Progenitor cell of endocrine pancreas (in vitro differentiated cells): ENCODE measurements at regions not wholly inside any gene's neighbourhood (a gene's known extent, or its start where the extent isn't known, plus 50 kb on each side); places are given as distances from the start of the nearest gene placed in this dataset.

Experiments used
- DNase-seq: peaks from one replicate; pipeline ENCODE4 v3.0.0; 2021; ENCODE audit warnings: low spot score; ENCODE audit not compliant: unreplicated experiment
- H3K27ac Mint-ChIP-seq: 2 replicates; pipeline ENCODE4 v1.8.0; 2021; ENCODE audit warnings: mild to moderate bottlenecking, moderate library complexity, mixed read lengths
- H3K27me3 Mint-ChIP-seq: 2 replicates; pipeline ENCODE4 v1.8.0; 2021; ENCODE audit warnings: mixed read lengths
- H3K36me3 Mint-ChIP-seq: 2 replicates; pipeline ENCODE4 v1.8.0; 2022; ENCODE audit warnings: mixed read lengths; ENCODE audit not compliant: insufficient read depth
- H3K4me1 Mint-ChIP-seq: 2 replicates; pipeline ENCODE4 v1.8.0; 2021; ENCODE audit warnings: low read depth, mixed read lengths
- H3K4me3 Mint-ChIP-seq: 2 replicates; pipeline ENCODE4 v1.8.0; 2021; ENCODE audit warnings: low read depth, mild to moderate bottlenecking, moderate library complexity, mixed read lengths
- H3K9me3 Mint-ChIP-seq: 2 replicates; pipeline ENCODE4 v1.8.0; 2021; ENCODE audit warnings: low read depth, mixed read lengths
- TF ChIP-seq, protein P1 (sequence below): fragments of 200-600 bp; sonication (generic); IDR thresholded peaks from one replicate; pipeline ENCODE4 v1.5.0; 2021; ENCODE audit warnings: antibody characterized with exemption, mild to moderate bottlenecking; ENCODE audit not compliant: unreplicated experiment

DNA sequence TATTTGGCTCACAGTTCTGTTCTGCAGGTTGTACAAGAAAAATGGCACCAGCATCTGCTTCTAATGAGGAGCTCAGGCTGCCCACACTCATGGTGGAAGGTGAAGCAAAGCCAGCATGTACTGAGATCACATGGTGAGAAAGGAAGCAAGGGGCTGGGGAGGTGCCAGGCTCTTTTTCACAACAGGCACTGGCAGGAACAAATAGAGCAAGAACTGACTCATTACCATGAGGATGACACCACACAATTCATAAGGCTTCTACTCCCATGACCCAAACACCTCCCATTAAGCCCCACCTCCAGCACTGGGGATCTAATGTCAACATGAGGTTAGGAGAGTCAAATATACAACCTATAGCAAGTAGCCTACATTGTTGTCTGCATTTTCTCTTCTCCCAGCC, 522.6 kb downstream of the RFC3 start:
- no peaks in the 10 kb centered on the region for H3K36me3 Mint-ChIP-seq
- no peaks in the 10 kb centered on the region for H3K9me3 Mint-ChIP-seq
- TF ChIP-seq, protein P1, sequence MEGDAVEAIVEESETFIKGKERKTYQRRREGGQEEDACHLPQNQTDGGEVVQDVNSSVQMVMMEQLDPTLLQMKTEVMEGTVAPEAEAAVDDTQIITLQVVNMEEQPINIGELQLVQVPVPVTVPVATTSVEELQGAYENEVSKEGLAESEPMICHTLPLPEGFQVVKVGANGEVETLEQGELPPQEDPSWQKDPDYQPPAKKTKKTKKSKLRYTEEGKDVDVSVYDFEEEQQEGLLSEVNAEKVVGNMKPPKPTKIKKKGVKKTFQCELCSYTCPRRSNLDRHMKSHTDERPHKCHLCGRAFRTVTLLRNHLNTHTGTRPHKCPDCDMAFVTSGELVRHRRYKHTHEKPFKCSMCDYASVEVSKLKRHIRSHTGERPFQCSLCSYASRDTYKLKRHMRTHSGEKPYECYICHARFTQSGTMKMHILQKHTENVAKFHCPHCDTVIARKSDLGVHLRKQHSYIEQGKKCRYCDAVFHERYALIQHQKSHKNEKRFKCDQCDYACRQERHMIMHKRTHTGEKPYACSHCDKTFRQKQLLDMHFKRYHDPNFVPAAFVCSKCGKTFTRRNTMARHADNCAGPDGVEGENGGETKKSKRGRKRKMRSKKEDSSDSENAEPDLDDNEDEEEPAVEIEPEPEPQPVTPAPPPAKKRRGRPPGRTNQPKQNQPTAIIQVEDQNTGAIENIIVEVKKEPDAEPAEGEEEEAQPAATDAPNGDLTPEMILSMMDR, result no peak
- H3K4me3 Mint-ChIP-seq, result no peak overlapping the region
- peaks cover 14% of the 10 kb centered on the region for H3K4me1 Mint-ChIP-seq
- DNase-seq, result no peak
- peaks cover 5% of the 10 kb centered on the region for H3K27me3 Mint-ChIP-seq
- H3K27ac Mint-ChIP-seq, result no peak overlapping the region

DNA sequence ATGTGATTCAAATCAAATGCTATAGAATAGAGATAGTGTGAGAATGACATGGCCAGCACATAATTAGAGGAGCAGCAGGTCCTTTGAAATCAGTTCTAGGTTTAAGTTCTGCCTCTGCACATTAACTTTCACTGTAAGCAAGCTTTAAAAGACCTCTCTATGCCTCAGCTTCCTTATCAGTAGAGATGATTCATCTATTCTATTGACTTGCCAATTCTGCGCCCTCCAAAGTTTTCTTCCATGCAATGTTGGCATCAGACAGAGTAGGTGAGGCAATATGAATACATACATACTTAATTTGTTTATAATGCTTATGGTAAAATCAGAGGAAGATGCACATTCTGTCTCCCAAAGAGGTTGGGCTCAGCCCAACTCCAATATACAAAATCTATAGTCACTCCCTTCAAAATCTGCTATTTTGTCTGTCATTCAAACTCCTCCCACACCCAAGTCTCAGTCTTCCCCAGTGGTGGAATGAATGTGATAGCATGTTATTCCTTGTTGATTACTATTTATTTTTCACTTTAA, 525.5 kb downstream of the RFC3 start:
- DNase-seq, result no peak
- Mint-ChIP-seq H3K4me3 (no peak overlapping the region), H3K36me3 (no peaks in the 10 kb centered on the region), H3K9me3 (no peaks in the 10 kb centered on the region), H3K4me1 (peaks cover 37% of the 10 kb centered on the region), H3K27me3 (no peaks in the 10 kb centered on the region), H3K27ac (no peak overlapping the region)
- TF ChIP-seq, protein P1, result no peak

DNA sequence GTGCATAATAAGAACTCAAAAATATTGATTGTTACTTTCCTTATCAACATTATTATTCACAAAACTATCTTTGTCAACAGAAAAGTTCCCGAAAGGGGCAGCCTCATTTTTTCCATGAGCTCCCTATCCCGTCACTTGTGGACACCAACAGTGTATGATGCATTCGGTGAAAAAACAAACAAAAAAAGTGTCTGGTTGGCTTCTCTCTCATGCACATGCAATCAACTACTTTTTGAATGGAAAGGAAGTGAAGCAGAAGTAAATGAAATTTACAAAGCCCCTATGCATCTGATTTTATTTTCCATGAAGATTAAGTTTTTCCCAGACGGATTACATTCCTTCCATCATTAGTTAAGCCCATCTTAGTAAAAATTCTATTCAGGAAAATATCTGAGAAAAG, 526.9 kb downstream of the RFC3 start:
- Mint-ChIP-seq H3K27me3 (no peaks in the 10 kb centered on the region), H3K9me3 (no peaks in the 10 kb centered on the region), H3K4me1 (peaks cover 42% of the 10 kb centered on the region), H3K4me3 (no peak overlapping the region), H3K36me3 (no peaks in the 10 kb centered on the region), H3K27ac (no peak overlapping the region)
- TF ChIP-seq, protein P1, result no peak
- DNase-seq, result no peak

DNA sequence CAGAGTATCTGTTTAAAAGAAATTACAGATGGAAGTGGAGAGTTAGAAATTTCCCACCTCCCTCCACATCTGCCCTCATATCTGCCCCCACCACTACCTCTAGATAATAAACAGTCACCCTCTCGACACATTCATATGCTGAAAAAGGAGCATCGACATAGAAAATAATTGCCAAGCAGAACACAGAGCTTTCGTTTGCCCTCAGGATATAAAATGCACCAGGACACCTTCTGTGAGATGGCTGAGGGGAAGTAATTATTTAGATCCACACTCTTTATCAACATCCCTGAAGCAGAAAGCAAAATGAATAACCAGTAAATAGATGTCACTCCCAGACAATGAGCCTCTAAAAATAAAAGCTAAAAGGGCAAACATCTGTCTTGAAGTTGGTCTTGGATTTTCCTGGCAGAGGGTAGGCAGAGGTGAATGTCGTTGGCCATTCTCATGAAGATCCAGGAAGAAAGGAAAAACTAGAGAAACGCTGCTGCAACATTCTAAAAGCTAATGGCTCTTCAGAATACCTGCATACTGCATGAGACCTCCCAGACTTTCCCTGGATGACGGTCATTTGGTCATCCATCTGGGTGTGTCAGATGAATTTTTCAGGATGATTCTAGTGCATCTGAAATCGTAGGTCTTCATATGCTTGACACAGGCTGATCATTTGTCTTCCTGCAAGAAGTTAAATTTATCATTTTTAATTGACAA, 527.5 kb downstream of the RFC3 start:
- H3K4me1 Mint-ChIP-seq, result peaks cover 42% of the 10 kb centered on the region
- TF ChIP-seq, protein P1, result no peak
- no peak for DNase-seq
- H3K9me3 Mint-ChIP-seq, result no peaks in the 10 kb centered on the region
- H3K27me3 Mint-ChIP-seq, result no peaks in the 10 kb centered on the region
- no peaks in the 10 kb centered on the region for H3K36me3 Mint-ChIP-seq
- H3K27ac Mint-ChIP-seq, result no peak overlapping the region
- no peak overlapping the region for H3K4me3 Mint-ChIP-seq

- TF ChIP-seq, protein P1, result no peak
- Mint-ChIP-seq H3K4me1 (peaks cover 42% of the 10 kb centered on the region), H3K36me3 (no peaks in the 10 kb centered on the region), H3K4me3 (no peak overlapping the region), H3K27ac (peak overlapping the region; percentile 93), H3K27me3 (no peaks in the 10 kb centered on the region), H3K9me3 (peaks cover 5% of the 10 kb centered on the region)
- DNase-seq, result no peak
Measured at GRCh38 chr13:34346626-34347025, 528.7 kb downstream of the RFC3 start.
